ENCODE measurements at regions not wholly inside any gene's neighbourhood (a gene's known extent, or its start where the extent isn't known, plus 50 kb on each side); places are given as distances from the start of the nearest gene placed in this dataset.

DNA sequence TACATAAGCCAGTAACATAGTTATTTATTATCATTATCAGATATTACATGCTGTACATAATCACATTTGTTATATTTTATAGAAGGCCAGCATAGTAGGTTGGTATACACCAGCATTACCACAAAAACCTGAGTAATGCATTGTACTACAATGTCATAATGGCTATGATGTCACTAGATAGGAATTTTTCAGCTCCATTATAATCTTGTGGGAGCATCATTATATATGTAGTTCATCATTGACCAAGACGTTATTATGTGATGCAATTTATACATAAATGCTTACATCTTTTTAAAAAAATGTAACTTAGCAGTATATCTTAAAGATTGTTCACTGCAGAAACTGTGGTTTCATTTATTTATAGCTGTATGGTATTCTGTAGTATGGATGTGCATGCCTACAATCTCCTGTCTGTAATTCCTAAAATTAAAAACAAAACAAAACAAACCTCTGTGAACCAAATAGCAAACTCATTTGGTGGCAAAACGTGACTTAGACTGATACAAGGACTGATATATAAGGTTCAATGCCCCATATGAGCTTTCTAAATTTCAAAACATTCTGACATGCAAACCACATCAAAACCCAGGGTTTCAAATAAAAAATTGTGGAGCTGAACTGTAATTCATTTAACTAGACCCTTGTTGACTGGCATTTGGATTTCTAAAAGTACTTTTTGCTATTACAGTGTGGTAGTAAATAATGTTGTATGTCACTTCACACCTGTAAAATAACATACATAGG lies 250.9 kb downstream of the DLEU7 start:
- TF ChIP-seq CTCF (IDR thresholded peaks at IDR 0.05) (no peak), EZH2 (IDR thresholded peaks at IDR 0.05; ENCODE audit: borderline replicate concordance, insufficient read depth, low read depth, low read length, poor library complexity, severe bottlenecking) (no peak)
